B cell (primary cell): ENCODE measurements at regions not wholly inside any gene's neighbourhood (a gene's known extent, or its start where the extent isn't known, plus 50 kb on each side); places are given as distances from the start of the nearest gene placed in this dataset.

Source experiments
- ATAC-seq: fragments of 200-7000 bp; cut with Tn5 transposase; one replicate; pipeline ENCODE4 v1.10.0; 2021; ENCODE audit warnings: low read depth, mild to moderate bottlenecking, moderate number of reproducible peaks, moderate library complexity
- CTCF ChIA-PET: fragments of 350-600 bp; sonication (Branson Sonifier 250); formaldehyde crosslinking; loops from one replicate; lab custom pipeline; 2021; ENCODE audit warnings: antibody characterized with exemption, inconsistent platforms; lab: Charles Lee
- POLR2A ChIA-PET: fragments of 350-600 bp; sonication (Branson Sonifier 250); formaldehyde crosslinking; loops from one replicate; lab custom pipeline; 2021; ENCODE audit warnings: antibody characterized with exemption; lab: Charles Lee
- DNase-seq: peaks from one replicate; pipeline ENCODE4 v3.0.0; 2013
- H2AFZ ChIP-seq: 2 replicates; pipeline ENCODE4 v1.6.1; 2012; ENCODE audit warnings: mild to moderate bottlenecking, low read depth, low read length; ENCODE audit not compliant: insufficient read depth, poor library complexity, severe bottlenecking
- H3K27ac ChIP-seq, 2 donors: 1 replicate in 1 of 2; 2 replicates in 1 of 2; pipeline ENCODE4 v1.5.1; 2012 to 2013; ENCODE audit warnings: low read length in 2 of 2, mild to moderate bottlenecking in 2 of 2, moderate library complexity in 1 of 2
- H3K27me3 ChIP-seq, 4 experiments: fragments of 200-600 bp in 1 of 4; sonication (generic) in 1 of 4; replicated peaks in 1 of 4; 1 replicate in 2 of 4; 2 replicates in 2 of 4; pipeline versions ENCODE4 v1.6.1 to v1.7.0; 2013 to 2016; ENCODE audit warnings: low read length in 3 of 4, mild to moderate bottlenecking in 2 of 4, mixed read lengths in 1 of 4, moderate library complexity in 1 of 4; ENCODE audit not compliant: insufficient read depth in 4 of 4, control insufficient read depth in 3 of 4; ENCODE audit errors: control extremely low read depth in 1 of 4
- H3K36me3 ChIP-seq, 2 experiments: replicated peaks in 1 of 2; 1 replicate in 1 of 2; 2 replicates in 1 of 2; pipeline versions ENCODE4 v1.6.1 to v1.7.1; 2013; ENCODE audit warnings: low read length in 1 of 2; ENCODE audit not compliant: insufficient read depth in 2 of 2, control insufficient read depth in 1 of 2; ENCODE audit errors: control extremely low read depth in 1 of 2, extremely low read depth in 1 of 2
- H3K4me1 ChIP-seq, 2 donors: fragments of 200-600 bp in 1 of 2; sonication (generic) in 1 of 2; 1 replicate in 1 of 2; 2 replicates in 1 of 2; pipeline versions ENCODE4 v1.5.1 to v1.6.1; 2013 to 2017; ENCODE audit warnings: low read length in 2 of 2; ENCODE audit not compliant: control insufficient read depth in 2 of 2, insufficient read depth in 2 of 2
- H3K4me2 ChIP-seq: replicated peaks from 2 replicates; pipeline ENCODE3; 2012; ENCODE audit warnings: mild to moderate bottlenecking, low read depth, low read length; ENCODE audit not compliant: poor library complexity, severe bottlenecking
- H3K4me3 ChIP-seq, 5 experiments: fragments of 200-600 bp in 1 of 5; sonication (generic) in 1 of 5; 1 replicate in 3 of 5; 2 replicates in 2 of 5; pipeline versions ENCODE4 v1.5.1 to v1.7.0; 2011 to 2016; ENCODE audit warnings: low read length in 4 of 5, mild to moderate bottlenecking in 4 of 5, low read depth in 2 of 5, control low read depth in 1 of 5, moderate library complexity in 1 of 5; ENCODE audit not compliant: insufficient read depth in 1 of 5; ENCODE audit errors: control extremely low read depth in 1 of 5, extremely low read depth in 1 of 5
- H3K79me2 ChIP-seq: fragments of 200-600 bp; sonication (generic); one replicate; pipeline ENCODE4 v1.6.0; 2016; ENCODE audit warnings: low read length; ENCODE audit not compliant: control insufficient read depth, insufficient read depth
- H3K9ac ChIP-seq: fragments of 200-600 bp; sonication (generic); 2 replicates; pipeline ENCODE4 v1.6.1; 2017; ENCODE audit warnings: mild to moderate bottlenecking, low read length, moderate library complexity
- H3K9me3 ChIP-seq, 3 donors: one replicate each; pipeline versions ENCODE4 v1.6.1 to v1.7.1; 2013; ENCODE audit warnings: low read length in 2 of 3; ENCODE audit not compliant: control insufficient read depth in 2 of 3, insufficient read depth in 1 of 3; ENCODE audit errors: control extremely low read depth in 1 of 3
- H4K20me1 ChIP-seq: 2 replicates; pipeline ENCODE4 v1.6.0; 2012; ENCODE audit warnings: mild to moderate bottlenecking, low read length; ENCODE audit not compliant: insufficient read depth, control insufficient read depth, poor library complexity, severe bottlenecking
- H3K27ac Mint-ChIP-seq: one replicate; pipeline ENCODE4 v1.8.0; 2021; ENCODE audit warnings: mixed read lengths
- H3K27me3 Mint-ChIP-seq: one replicate; pipeline ENCODE4 v1.8.0; 2021; ENCODE audit warnings: mixed read lengths
- H3K4me1 Mint-ChIP-seq: one replicate; pipeline ENCODE4 v1.8.0; 2021; ENCODE audit warnings: mixed read lengths
- H3K4me3 Mint-ChIP-seq: one replicate; pipeline ENCODE4 v1.8.0; 2021; ENCODE audit warnings: mixed read lengths
- H3K9me3 Mint-ChIP-seq: one replicate; pipeline ENCODE4 v1.8.0; 2022; ENCODE audit warnings: mixed read lengths; ENCODE audit not compliant: insufficient read depth
- EZH2 ChIP-seq: IDR thresholded peaks from 2 replicates; pipeline ENCODE4 v1.6.1; 2012; ENCODE audit warnings: borderline replicate concordance, low read depth, mild to moderate bottlenecking, moderate library complexity, low read length; ENCODE audit not compliant: insufficient read depth, poor library complexity, severe bottlenecking
- WGBS: methylation state at CpG from one replicate; pipeline ENCODE4 v1.1.5; 2013; ENCODE audit warnings: missing lambda C conversion rate; ENCODE audit not compliant: insufficient coverage; 5-methylcytosine and 5-hydroxymethylcytosine counted together
- intact Hi-C: fragments of 100-400 bp; cut with micrococcal nuclease; formaldehyde crosslinking; loops from one replicate; pipeline ENCODE4 v1.10.0; 2022
- TF ChIP-seq, protein P1 (sequence below): fragments of 200-600 bp; IDR thresholded peaks from one replicate; pipeline ENCODE4 v1.8.0; 2022; ENCODE audit warnings: antibody characterized with exemption, mild to moderate bottlenecking

DNA sequence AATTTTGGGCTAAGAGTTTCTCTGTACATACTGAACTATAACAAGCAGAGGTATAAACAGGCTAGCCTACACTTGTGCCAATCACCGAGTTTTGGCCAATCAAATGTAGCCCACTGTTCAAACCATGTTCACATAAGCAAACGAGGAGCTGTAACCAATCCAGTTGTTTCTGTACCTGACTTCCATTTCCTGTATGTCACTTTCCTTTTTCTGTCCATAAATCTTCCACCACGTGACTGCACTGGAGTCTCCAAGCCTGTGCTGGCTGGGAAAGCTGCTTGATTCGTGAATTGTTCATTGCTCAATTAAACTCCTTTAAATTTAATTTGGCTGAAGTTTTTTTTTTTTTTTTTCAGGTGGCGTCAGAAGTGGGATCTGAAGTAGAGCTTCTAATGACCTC is 332.9 kb downstream of the RNF144B start:
- Mint-ChIP-seq H3K4me1 (no peaks in the 10 kb centered on the region), H3K4me3 (no peak overlapping the region), H3K9me3 (no peaks in the 10 kb centered on the region), H3K27me3 (no peaks in the 10 kb centered on the region), H3K27ac (no peak overlapping the region)
- DNase-seq (no peak), ATAC-seq (no peak)
- Histone ChIP-seq H3K4me3 (no peak overlapping the region), H3K4me2 (no peak overlapping the region), H3K27ac (no peak overlapping the region), H4K20me1 (no peaks in the 10 kb centered on the region), H2AFZ (no peak overlapping the region), H3K4me1 (no peaks in the 10 kb centered on the region), H3K36me3 (no peaks in the 10 kb centered on the region), H3K9me3 (no peaks in the 10 kb centered on the region), H3K27me3 (no peaks in the 10 kb centered on the region), H3K9ac (no peak overlapping the region), H3K79me2 (no peaks in the 10 kb centered on the region)
- intact Hi-C loops: no loop called here
- no peak for TF ChIP-seq EZH2
- TF ChIP-seq, protein P1, sequence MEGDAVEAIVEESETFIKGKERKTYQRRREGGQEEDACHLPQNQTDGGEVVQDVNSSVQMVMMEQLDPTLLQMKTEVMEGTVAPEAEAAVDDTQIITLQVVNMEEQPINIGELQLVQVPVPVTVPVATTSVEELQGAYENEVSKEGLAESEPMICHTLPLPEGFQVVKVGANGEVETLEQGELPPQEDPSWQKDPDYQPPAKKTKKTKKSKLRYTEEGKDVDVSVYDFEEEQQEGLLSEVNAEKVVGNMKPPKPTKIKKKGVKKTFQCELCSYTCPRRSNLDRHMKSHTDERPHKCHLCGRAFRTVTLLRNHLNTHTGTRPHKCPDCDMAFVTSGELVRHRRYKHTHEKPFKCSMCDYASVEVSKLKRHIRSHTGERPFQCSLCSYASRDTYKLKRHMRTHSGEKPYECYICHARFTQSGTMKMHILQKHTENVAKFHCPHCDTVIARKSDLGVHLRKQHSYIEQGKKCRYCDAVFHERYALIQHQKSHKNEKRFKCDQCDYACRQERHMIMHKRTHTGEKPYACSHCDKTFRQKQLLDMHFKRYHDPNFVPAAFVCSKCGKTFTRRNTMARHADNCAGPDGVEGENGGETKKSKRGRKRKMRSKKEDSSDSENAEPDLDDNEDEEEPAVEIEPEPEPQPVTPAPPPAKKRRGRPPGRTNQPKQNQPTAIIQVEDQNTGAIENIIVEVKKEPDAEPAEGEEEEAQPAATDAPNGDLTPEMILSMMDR: no peak
- ChIA-PET POLR2A (no interaction called here), CTCF (no interaction called here)
- WGBS: 62% methylated on average over 3 of the region's 5 CpGs

DNA sequence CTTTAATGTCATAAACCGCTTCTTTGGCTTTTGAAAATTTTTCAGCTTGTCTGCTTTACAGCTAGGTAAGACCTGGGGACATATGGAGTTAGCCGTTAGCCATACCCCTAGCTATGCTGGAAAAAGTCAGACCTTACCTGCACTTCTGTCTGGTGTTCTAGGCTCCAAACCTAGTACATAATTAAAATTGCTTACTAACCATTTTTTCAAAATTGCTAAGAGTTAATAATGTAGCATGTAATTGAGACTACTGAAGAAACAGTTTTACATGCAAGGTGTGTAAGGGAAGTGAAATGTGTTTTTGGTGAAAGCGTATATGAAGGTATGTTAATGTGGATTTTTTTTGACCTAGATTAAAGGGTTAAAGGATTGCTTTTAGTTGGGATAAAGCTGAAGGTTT is 336.9 kb downstream of the RNF144B start:
- Mint-ChIP-seq H3K4me3 (no peak overlapping the region), H3K27ac (no peak overlapping the region), H3K4me1 (no peaks in the 10 kb centered on the region), H3K9me3 (no peaks in the 10 kb centered on the region), H3K27me3 (no peaks in the 10 kb centered on the region)
- Histone ChIP-seq H3K9me3 (no peaks in the 10 kb centered on the region), H3K27ac (no peak overlapping the region), H3K4me1 (no peaks in the 10 kb centered on the region), H3K79me2 (no peaks in the 10 kb centered on the region), H4K20me1 (no peaks in the 10 kb centered on the region), H2AFZ (no peak overlapping the region), H3K4me3 (no peak overlapping the region), H3K36me3 (no peaks in the 10 kb centered on the region), H3K27me3 (no peaks in the 10 kb centered on the region), H3K9ac (no peak overlapping the region), H3K4me2 (no peak overlapping the region)
- no peak for DNase-seq
- intact Hi-C loops: no loop called here
- ATAC-seq: no peak
- TF ChIP-seq, protein P1: no peak
- no peak for TF ChIP-seq EZH2
- WGBS: 92% methylated on average over 2 of the region's 3 CpGs
- CTCF ChIA-PET: no interaction called here
- POLR2A ChIA-PET: no interaction called here
